ENCODE measurements at regions not wholly inside any gene's neighbourhood (a gene's known extent, or its start where the extent isn't known, plus 50 kb on each side); places are given as distances from the start of the nearest gene placed in this dataset.

DNA sequence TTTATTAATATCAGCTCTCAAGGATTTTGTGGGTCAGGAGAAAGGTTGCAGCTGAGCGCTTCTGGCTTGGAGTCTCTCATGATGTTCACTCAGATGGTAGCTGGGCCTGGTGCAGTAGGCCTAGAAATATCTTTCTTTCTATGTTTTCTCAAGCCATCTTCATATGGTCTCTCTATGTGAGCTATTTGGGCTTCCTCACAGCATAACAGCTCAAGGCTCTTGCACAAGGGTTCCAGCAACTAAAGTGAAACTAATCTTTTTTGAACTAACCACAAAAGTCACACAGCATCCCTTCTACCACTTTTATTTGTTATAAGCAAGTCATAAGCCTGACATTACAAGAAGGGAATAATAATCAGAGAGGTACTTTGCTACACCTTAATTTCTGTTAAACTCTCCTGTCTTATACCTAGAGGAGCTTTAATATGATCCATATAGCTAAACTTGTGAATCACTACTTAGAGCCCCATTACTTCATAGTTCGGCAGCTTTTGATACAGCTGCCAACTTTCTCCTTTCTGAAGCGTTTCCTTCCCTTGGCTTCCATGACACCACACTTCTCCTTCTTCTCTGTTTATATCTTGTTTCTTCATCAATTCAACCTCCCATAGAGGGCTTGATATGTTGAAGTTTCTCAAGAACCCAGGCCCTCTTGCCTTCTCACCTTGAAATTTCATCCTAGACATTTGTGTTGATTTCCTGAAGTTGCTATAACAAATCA, 720.2 kb downstream of the LTN1 start:
- no peak for DNase-seq
- no peak overlapping the region for H3K4me3 ChIP-seq (ENCODE audit: low read depth, low read length)
- H3K9me3 ChIP-seq (ENCODE audit: severe bottlenecking) = peaks cover 6% of the 10 kb centered on the region
- H3K27me3 ChIP-seq (ENCODE audit: insufficient read depth, low read depth, severe bottlenecking) = peaks cover 78% of the 10 kb centered on the region
- no peaks in the 10 kb centered on the region for H3K36me3 ChIP-seq
- H3K27ac ChIP-seq = no peak overlapping the region
- TF ChIP-seq, protein P1, sequence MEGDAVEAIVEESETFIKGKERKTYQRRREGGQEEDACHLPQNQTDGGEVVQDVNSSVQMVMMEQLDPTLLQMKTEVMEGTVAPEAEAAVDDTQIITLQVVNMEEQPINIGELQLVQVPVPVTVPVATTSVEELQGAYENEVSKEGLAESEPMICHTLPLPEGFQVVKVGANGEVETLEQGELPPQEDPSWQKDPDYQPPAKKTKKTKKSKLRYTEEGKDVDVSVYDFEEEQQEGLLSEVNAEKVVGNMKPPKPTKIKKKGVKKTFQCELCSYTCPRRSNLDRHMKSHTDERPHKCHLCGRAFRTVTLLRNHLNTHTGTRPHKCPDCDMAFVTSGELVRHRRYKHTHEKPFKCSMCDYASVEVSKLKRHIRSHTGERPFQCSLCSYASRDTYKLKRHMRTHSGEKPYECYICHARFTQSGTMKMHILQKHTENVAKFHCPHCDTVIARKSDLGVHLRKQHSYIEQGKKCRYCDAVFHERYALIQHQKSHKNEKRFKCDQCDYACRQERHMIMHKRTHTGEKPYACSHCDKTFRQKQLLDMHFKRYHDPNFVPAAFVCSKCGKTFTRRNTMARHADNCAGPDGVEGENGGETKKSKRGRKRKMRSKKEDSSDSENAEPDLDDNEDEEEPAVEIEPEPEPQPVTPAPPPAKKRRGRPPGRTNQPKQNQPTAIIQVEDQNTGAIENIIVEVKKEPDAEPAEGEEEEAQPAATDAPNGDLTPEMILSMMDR (IDR thresholded peaks at IDR 0.05; ENCODE audit: low read depth, low read length) = no peak

DNA sequence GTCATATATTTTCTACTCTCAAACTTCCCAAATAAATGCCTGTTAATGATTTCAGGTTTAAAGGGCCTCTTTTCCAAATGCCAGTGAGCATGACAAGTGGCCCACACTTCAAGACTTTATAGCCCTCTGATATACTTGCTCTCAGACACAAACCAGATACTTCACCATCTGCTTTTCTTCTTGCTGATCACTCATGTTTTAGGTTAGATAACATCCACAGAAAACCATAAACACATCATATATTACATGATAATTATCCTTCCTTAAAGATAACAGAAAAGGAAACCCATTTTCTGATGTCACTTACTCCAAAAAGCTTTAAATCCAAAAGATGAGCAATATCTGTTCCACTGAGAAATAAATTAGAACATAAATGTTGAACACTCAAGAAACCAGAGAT, 723.5 kb downstream of the LTN1 start:
- Histone ChIP-seq H3K4me3 (ENCODE audit: low read depth, low read length) (no peak overlapping the region), H3K36me3 (no peaks in the 10 kb centered on the region), H3K27me3 (ENCODE audit: insufficient read depth, low read depth, severe bottlenecking) (peaks cover 68% of the 10 kb centered on the region), H3K9me3 (ENCODE audit: severe bottlenecking) (peaks cover 6% of the 10 kb centered on the region), H3K27ac (no peak overlapping the region)
- DNase-seq = no peak
- TF ChIP-seq, protein P1 (IDR thresholded peaks at IDR 0.05; ENCODE audit: low read depth, low read length) = no peak

DNA sequence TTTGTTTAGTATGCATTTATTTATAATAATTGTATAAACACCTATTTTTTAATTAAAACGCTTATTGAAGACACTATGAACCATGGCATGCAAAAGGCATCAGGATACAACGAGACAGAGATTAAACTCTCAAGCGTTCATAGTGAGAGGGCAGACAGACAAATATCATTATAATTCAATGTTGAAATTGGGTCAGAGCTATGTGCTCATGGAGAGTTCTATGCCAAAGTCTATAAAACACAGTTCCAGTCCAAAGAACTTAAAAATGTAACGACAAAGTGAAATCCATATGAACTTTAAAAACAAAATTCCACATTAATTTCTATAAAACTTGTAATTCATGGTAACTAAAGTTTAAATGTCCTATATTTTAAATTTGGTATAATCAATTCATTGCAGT, 724.0 kb downstream of the LTN1 start:
- Histone ChIP-seq H3K27ac (no peak overlapping the region), H3K36me3 (no peaks in the 10 kb centered on the region), H3K27me3 (ENCODE audit: insufficient read depth, low read depth, severe bottlenecking) (peaks cover 68% of the 10 kb centered on the region), H3K9me3 (ENCODE audit: severe bottlenecking) (peaks cover 6% of the 10 kb centered on the region), H3K4me3 (ENCODE audit: low read depth, low read length) (no peak overlapping the region)
- no peak for DNase-seq
- TF ChIP-seq, protein P1 (IDR thresholded peaks at IDR 0.05; ENCODE audit: low read depth, low read length) = no peak

DNA sequence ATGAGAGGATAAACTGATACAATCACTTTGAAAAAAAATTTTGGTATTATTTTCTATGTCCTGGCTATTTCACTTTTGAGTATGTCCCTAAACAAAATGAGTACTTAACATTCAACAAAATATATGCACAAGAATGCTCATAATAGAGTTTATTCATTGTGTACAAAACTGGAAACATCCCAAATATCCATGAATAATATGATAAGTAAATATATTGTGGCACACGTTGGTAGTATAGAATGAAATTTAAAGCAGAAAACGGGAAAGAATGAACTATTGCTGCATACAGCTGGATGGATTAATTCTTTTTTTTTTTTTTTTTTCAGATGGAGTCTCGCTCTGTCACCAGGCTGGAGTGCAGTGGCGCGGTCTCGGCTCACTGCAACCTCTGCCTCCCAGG, 725.2 kb downstream of the LTN1 start:
- H3K27ac ChIP-seq = no peak overlapping the region

DNA sequence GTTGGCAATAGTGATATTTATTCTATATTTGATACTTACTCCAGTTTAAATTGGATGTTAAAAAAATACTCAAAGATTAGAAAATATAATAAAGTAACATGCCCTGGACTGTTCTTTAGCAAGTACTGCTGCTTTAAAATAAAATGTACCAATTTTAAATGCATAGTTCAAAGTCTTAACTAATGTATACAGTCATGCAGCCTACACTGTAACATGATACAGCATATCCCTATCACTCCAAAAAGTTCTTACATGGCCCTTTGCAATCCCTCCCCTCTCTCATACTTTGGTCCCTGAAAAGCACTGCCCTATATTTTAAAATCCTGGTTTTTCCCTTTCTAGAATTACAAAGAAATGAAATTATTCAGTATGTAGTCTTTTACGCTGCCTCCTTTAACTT, 726.6 kb downstream of the LTN1 start:
- Histone ChIP-seq H3K27ac (no peak overlapping the region), H3K36me3 (no peaks in the 10 kb centered on the region), H3K4me3 (ENCODE audit: low read depth, low read length) (no peak overlapping the region), H3K27me3 (ENCODE audit: insufficient read depth, low read depth, severe bottlenecking) (peaks cover 71% of the 10 kb centered on the region), H3K9me3 (ENCODE audit: severe bottlenecking) (peaks cover 6% of the 10 kb centered on the region)
- TF ChIP-seq, protein P1 (IDR thresholded peaks at IDR 0.05; ENCODE audit: low read depth, low read length) = no peak
- no peak for DNase-seq

More for the DNA sequence above, 725.2 kb downstream of the LTN1 start:
- Histone ChIP-seq H3K9me3 (ENCODE audit: severe bottlenecking) (peaks cover 6% of the 10 kb centered on the region), H3K27me3 (ENCODE audit: insufficient read depth, low read depth, severe bottlenecking) (peaks cover 68% of the 10 kb centered on the region), H3K36me3 (no peaks in the 10 kb centered on the region), H3K4me3 (ENCODE audit: low read depth, low read length) (no peak overlapping the region)
- no peak for DNase-seq
- TF ChIP-seq, protein P1 (IDR thresholded peaks at IDR 0.05; ENCODE audit: low read depth, low read length) = no peak

DNA sequence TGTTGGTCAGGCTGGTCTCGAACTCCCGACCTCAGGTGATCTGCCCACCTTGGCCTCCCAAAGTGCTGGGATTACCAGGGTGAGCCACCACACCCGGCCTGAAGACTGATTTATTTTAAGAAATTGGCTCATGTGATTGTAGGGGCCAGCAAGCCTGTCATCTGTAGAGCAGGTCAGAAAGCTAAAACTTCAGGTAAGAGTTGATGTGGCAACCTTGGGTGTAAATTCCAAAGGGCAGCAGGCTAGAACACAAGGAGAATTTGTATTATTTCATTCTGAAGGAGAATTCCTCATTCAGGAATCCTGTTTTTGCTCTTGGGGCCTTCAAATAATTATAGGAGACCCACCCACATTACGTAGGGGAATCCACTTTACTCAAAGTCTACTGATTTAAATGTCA, 728.7 kb downstream of the LTN1 start:
- Histone ChIP-seq H3K9me3 (ENCODE audit: severe bottlenecking) (no peaks in the 10 kb centered on the region), H3K27me3 (ENCODE audit: insufficient read depth, low read depth, severe bottlenecking) (peaks cover 52% of the 10 kb centered on the region), H3K27ac (no peak overlapping the region), H3K4me3 (ENCODE audit: low read depth, low read length) (no peak overlapping the region), H3K36me3 (no peaks in the 10 kb centered on the region)
- TF ChIP-seq, protein P1 (IDR thresholded peaks at IDR 0.05; ENCODE audit: low read depth, low read length) = no peak
- DNase-seq = no peak
